Suprapubic skin (tissue), 4 donors: ENCODE measurements at regions not wholly inside any gene's neighbourhood (a gene's known extent, or its start where the extent isn't known, plus 50 kb on each side); places are given as distances from the start of the nearest gene placed in this dataset.

Source experiments
- DNase-seq, 2 donors: peaks; one replicate each; pipeline ENCODE4 v3.0.0-alpha.2; 2019; ENCODE audit warnings: low spot score in 2 of 2
- H3K27ac ChIP-seq: fragments of 200-600 bp; sonication (generic); one replicate; pipeline ENCODE4 v1.5.1; 2019
- H3K27me3 ChIP-seq: fragments of 200-600 bp; sonication (generic); one replicate; pipeline ENCODE4 v1.5.1; 2019
- H3K36me3 ChIP-seq: fragments of 200-600 bp; sonication (generic); one replicate; pipeline ENCODE4 v1.5.1; 2019
- H3K4me1 ChIP-seq: fragments of 200-600 bp; sonication (generic); one replicate; pipeline ENCODE4 v1.5.1; 2019
- H3K4me3 ChIP-seq: fragments of 200-600 bp; sonication (generic); one replicate; pipeline ENCODE4 v1.5.1; 2019; ENCODE audit warnings: mild to moderate bottlenecking
- H3K9me3 ChIP-seq: fragments of 200-600 bp; sonication (generic); one replicate; pipeline ENCODE4 v1.5.1; 2019
- EP300 ChIP-seq: sonication (generic); formaldehyde crosslinking; IDR thresholded peaks from one replicate; pipeline ENCODE4 v1.6.1; 2017; ENCODE audit warnings: antibody characterized with exemption
- POLR2A ChIP-seq, 2 donors: fragments of 450-650 bp; IDR thresholded peaks; one replicate each; pipeline ENCODE4 v1.6.1; 2017; ENCODE audit warnings: antibody characterized with exemption in 2 of 2, mild to moderate bottlenecking in 2 of 2, moderate library complexity in 2 of 2
- POLR2AphosphoS5 ChIP-seq, 3 donors: sonication (generic); formaldehyde crosslinking; IDR thresholded peaks; one replicate each; pipeline ENCODE4 v1.6.1; 2017; ENCODE audit warnings: antibody characterized with exemption in 3 of 3
- WGBS: methylation state at CpG from one replicate; pipeline ENCODE4 v1.1.5; 2018; 5-methylcytosine and 5-hydroxymethylcytosine counted together
- TF ChIP-seq, protein P1 (sequence below), 2 donors: fragments of 200-600 bp in 1 of 2; fragments of 450-650 bp in 1 of 2; sonication (generic) in 1 of 2; IDR thresholded peaks; one replicate each; pipeline ENCODE4 v1.5.1; 2016 to 2019; ENCODE audit warnings: antibody characterized with exemption in 2 of 2, mild to moderate bottlenecking in 1 of 2, moderate library complexity in 1 of 2

- H3K4me1 ChIP-seq: no peaks in the 10 kb centered on the region
- 96% methylated on average over 1 of the region's 1 CpG for WGBS
- no peak overlapping the region for H3K4me3 ChIP-seq
- no peak overlapping the region for H3K27ac ChIP-seq
- H3K9me3 ChIP-seq: no peaks in the 10 kb centered on the region
- no peak for DNase-seq
- no peak for TF ChIP-seq POLR2AphosphoS5 (IDR thresholded peaks at IDR 0.05)
- TF ChIP-seq, protein P1, sequence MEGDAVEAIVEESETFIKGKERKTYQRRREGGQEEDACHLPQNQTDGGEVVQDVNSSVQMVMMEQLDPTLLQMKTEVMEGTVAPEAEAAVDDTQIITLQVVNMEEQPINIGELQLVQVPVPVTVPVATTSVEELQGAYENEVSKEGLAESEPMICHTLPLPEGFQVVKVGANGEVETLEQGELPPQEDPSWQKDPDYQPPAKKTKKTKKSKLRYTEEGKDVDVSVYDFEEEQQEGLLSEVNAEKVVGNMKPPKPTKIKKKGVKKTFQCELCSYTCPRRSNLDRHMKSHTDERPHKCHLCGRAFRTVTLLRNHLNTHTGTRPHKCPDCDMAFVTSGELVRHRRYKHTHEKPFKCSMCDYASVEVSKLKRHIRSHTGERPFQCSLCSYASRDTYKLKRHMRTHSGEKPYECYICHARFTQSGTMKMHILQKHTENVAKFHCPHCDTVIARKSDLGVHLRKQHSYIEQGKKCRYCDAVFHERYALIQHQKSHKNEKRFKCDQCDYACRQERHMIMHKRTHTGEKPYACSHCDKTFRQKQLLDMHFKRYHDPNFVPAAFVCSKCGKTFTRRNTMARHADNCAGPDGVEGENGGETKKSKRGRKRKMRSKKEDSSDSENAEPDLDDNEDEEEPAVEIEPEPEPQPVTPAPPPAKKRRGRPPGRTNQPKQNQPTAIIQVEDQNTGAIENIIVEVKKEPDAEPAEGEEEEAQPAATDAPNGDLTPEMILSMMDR (IDR thresholded peaks at IDR 0.05): no peak
- TF ChIP-seq POLR2A (IDR thresholded peaks at IDR 0.05): no peak
- no peak for TF ChIP-seq EP300
- no peaks in the 10 kb centered on the region for H3K27me3 ChIP-seq
- no peaks in the 10 kb centered on the region for H3K36me3 ChIP-seq
Measured at GRCh38 chr6:80636689-80637088, 530.2 kb downstream of the BCKDHB start.

GRCh38 chr6:80633412-80633811 is 526.9 kb downstream of the BCKDHB start:
- no peaks in the 10 kb centered on the region for H3K4me1 ChIP-seq
- 84% methylated on average over 2 of the region's 2 CpGs for WGBS
- no peak overlapping the region for H3K27ac ChIP-seq
- no peaks in the 10 kb centered on the region for H3K9me3 ChIP-seq
- no peak overlapping the region for H3K4me3 ChIP-seq
- DNase-seq: no peak
- TF ChIP-seq POLR2A (IDR thresholded peaks at IDR 0.05) (no peak), EP300 (no peak), POLR2AphosphoS5 (IDR thresholded peaks at IDR 0.05) (no peak)
- TF ChIP-seq, protein P1 (IDR thresholded peaks at IDR 0.05): no peak
- no peaks in the 10 kb centered on the region for H3K27me3 ChIP-seq
- H3K36me3 ChIP-seq: no peaks in the 10 kb centered on the region

- TF ChIP-seq EP300: no peak
- no peak for TF ChIP-seq POLR2AphosphoS5 (IDR thresholded peaks at IDR 0.05)
- TF ChIP-seq POLR2A (IDR thresholded peaks at IDR 0.05): no peak
- TF ChIP-seq, protein P1 (IDR thresholded peaks at IDR 0.05): no peak
- Histone ChIP-seq H3K27ac (no peak overlapping the region), H3K4me1 (no peaks in the 10 kb centered on the region), H3K4me3 (no peak overlapping the region), H3K36me3 (no peaks in the 10 kb centered on the region), H3K27me3 (no peaks in the 10 kb centered on the region), H3K9me3 (peaks cover 5% of the 10 kb centered on the region)
- 83% methylated on average over 1 of the region's 1 CpG for WGBS
- DNase-seq: no peak
Measured at GRCh38 chr6:80625405-80625804, 518.9 kb downstream of the BCKDHB start.

DNA sequence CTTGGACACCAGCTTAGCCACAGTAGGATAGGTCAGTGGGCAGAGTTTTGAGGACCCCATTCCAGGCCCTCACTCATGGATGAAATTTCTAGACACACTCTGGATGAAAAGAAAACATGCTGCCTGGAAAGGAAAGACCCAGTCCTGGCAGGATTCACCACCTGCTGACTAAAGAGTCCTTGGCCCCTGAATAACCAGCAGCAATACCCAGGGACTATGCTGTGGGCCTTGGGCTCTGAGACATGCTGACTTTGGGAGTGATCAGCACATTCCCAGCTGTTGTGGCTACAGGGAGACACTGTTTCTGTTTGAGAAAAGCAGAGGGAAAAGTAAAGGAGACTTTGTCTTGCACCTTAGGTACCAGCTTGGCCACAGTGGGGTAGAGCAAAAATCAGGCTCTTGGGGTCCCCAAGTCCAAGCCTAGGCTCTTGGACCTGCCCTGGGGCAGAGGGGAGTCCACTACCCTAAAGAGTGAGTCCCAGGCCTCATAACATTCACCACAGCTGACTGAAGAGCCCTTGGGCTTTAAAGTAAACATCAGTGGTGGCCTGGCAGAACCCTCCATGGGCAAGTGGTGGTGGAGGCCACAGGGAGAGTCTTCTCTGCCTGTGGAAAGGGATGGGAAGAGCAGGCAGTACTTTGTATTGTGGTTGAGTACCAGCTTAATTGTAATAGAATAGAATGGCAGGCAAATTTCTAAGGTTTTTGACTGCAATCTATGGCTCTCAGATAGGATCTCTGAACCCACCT is 516.8 kb downstream of the BCKDHB start:
- no peaks in the 10 kb centered on the region for H3K4me1 ChIP-seq

DNA sequence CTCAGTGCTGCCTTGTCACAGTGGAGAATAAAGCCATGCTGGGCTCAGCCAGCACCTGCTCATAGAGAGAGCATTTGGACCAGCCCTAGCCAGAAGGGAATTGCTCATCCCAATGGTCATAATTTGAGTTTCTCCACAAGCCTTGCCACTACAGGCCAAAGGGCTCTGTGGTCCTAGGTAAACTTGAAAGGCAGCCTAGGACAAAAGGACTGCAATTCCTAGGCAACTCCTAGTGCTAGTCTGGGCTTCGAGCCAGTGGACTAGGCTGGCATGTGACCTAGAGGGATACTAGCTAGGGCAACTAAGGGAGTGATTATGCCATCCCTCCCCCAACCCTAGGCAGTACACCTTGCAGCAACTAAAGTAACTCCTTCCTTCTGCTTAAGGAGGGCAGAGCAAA is 516.2 kb downstream of the BCKDHB start:
- no peak for DNase-seq
- H3K4me1 ChIP-seq: no peaks in the 10 kb centered on the region
- TF ChIP-seq, protein P1 (IDR thresholded peaks at IDR 0.05): no peak
- TF ChIP-seq POLR2A (IDR thresholded peaks at IDR 0.05): no peak
- no peak for TF ChIP-seq POLR2AphosphoS5 (IDR thresholded peaks at IDR 0.05)
- TF ChIP-seq EP300: no peak
- peaks cover 5% of the 10 kb centered on the region for H3K9me3 ChIP-seq
- no peaks in the 10 kb centered on the region for H3K36me3 ChIP-seq
- H3K27me3 ChIP-seq: no peaks in the 10 kb centered on the region
- WGBS: 71% methylated on average over 1 of the region's 1 CpG
- H3K27ac ChIP-seq: no peak overlapping the region
- H3K4me3 ChIP-seq: no peak overlapping the region

More for the DNA sequence above, 516.8 kb downstream of the BCKDHB start:
- peaks cover 5% of the 10 kb centered on the region for H3K9me3 ChIP-seq
- H3K27ac ChIP-seq: no peak overlapping the region
- no peaks in the 10 kb centered on the region for H3K27me3 ChIP-seq
- TF ChIP-seq, protein P1 (IDR thresholded peaks at IDR 0.05): no peak
- no peak for TF ChIP-seq POLR2AphosphoS5 (IDR thresholded peaks at IDR 0.05)
- TF ChIP-seq POLR2A (IDR thresholded peaks at IDR 0.05): no peak
- no peak for TF ChIP-seq EP300
- H3K4me3 ChIP-seq: no peak overlapping the region
- DNase-seq: no peak
- H3K36me3 ChIP-seq: no peaks in the 10 kb centered on the region
